GM12874 (cell line): ENCODE measurements at regions not wholly inside any gene's neighbourhood (a gene's known extent, or its start where the extent isn't known, plus 50 kb on each side); places are given as distances from the start of the nearest gene placed in this dataset.

Experiments used
- CTCF ChIP-seq: IDR thresholded peaks from 2 replicates; pipeline ENCODE4 v1.5.1; 2011; ENCODE audit warnings: low read depth, mild to moderate bottlenecking, control low read depth, low read length, moderate library complexity; ENCODE audit not compliant: insufficient read depth

GRCh38 chr3:5638550-5638949 is 451.0 kb downstream of the EDEM1 start:
- TF ChIP-seq CTCF, result no peak

DNA sequence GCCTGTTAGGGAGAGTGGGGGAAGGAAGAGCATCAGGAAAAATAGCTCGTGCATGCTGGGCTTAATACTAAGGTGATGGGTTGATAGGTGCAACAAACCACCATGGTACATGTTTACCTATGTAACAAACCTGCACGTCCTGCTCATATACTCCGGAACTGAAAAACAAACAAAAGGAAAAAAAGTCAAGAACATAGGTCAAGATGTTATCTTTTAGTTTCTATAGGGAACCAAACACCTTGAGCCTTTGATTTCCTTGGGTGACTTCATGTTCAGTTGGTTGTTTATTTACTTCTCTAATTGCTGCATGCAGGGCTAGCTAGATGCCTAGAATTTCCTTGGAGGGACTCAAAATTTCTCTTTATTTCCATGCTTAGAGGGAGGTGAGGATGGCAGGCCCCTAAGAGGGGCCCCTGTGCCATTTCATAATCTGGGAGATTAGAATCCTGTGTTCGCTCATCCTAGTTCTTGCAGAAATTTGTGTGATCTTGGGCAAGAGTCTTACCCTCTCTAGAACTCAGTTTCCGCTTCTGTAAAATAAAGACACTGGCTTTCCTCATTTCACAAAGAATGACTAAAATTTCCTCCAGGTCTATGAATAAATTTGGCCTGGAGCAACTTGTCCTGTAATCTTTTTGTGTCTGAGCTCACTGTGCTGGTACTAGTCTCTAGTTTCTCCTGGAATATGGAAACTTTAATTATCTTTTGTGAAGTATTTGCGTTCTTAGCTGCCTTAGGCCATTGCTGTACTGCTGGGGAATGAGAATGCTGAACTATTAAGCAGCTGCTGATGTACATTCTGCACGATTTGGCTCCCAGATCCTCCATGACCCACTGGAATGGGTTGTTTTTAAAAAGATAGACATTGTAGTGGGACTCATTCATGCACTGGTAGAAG is 457.5 kb downstream of the EDEM1 start:
- no peak for TF ChIP-seq CTCF

DNA sequence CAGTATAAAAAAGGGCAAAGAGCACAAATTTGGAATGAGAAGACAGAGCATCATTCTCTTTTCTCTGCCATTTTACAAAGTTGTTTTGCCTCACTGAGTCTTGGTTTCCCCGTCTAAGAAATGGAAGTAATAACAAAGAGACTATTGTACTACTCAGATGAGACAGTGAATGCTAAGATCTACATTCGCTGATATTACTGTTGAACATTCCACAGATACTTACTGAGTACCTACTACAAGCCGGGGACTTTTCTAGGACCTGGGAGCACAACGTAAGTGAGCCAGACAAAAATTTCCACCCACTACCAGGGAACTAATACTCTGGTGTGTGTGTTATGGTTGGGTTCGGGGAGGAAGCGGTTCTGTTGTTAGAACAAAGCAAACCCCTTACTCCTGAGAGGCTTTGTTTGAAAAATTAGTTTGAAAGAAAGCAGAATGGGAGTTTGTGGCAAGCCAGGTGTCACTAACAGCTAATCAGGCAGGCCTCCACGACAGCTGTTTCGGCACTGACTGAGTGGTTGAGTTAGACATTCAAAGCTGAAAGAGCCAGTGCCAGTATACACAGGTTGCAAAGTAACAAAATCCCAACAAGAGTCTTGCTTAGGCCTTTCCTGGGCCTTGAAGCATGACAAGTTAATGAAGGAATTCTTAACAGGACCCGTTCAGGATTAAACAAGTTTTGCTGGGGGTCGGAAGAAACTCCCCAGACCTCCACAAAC is 458.3 kb downstream of the EDEM1 start:
- no peak for TF ChIP-seq CTCF

GRCh38 chr3:5650303-5650702 is 462.8 kb downstream of the EDEM1 start:
- no peak for TF ChIP-seq CTCF

GRCh38 chr3:5651351-5651750 is 463.8 kb downstream of the EDEM1 start:
- no peak for TF ChIP-seq CTCF

- TF ChIP-seq CTCF, result no peak
Observed at GRCh38 chr3:5653426-5654143, 466.1 kb downstream of the EDEM1 start.

DNA sequence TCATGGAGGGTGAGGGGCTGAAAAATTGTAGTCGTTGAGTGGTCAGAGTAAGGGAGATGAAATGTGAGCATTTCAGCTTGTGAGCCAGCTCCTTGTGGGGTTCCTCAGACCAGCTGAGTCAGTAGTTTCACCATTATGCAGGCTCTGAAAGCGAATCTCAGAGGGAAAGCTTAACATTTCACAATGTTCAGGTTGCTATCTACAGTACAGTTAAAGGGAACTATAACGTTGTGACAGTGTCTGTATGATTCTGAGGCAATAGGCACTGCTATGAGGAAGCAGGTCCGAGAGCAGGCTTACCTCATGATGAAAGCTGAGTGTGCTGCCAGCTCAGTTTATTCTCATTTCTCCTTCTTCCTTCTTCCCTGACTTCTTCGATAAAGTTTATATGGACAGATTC is 469.6 kb downstream of the EDEM1 start:
- TF ChIP-seq CTCF, result no peak
